Right renal cortex interstitium (tissue), 3 donors: ENCODE measurements at regions not wholly inside any gene's neighbourhood (a gene's known extent, or its start where the extent isn't known, plus 50 kb on each side); places are given as distances from the start of the nearest gene placed in this dataset.

Experiments used
- DNase-seq, 3 donors: peaks; one replicate each; pipeline ENCODE4 v3.0.0-alpha.2; 2013; ENCODE audit warnings: low read depth in 3 of 3, low spot score in 2 of 3

DNA sequence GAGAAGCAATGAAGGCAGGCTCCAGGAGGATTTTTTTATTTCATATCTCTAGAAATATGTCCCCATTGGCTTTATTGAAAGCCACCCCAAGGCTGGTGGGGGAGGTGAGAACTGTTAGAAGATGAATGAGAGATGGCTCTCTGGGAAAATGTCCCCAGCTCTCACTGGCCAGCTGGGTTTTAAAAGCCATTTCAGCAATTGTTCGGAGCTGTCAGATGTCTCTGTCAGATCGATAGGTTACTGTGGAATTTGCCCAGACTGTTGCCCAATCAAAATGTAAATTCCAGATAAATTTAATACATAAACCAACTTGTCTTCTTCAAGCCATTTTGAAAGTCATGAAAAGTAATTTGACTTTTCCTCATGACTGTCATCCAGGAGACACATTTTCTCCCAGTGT, 67.0 kb upstream of the BRINP1 start:
- DNase-seq, result no peak

DNA sequence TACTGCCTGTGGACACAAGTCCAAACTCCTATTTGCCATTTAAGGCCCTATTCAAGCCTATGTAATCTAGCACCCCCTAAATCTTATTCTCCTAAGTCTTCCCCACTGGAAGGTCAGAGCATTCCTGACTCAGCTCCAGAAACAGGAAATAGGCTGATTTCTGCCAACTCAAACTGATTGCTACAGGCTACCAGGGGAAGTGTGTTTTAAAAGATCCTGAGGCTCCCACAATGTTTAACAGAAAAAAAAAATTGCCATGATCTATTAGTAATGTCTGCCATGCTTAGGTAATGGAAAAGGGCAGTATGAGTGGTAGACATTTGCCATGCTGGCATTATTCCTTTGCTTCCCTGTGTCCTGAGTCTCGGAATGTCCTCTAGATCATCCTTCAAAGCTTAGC, 65.8 kb upstream of the BRINP1 start:
- no peak for DNase-seq

DNA sequence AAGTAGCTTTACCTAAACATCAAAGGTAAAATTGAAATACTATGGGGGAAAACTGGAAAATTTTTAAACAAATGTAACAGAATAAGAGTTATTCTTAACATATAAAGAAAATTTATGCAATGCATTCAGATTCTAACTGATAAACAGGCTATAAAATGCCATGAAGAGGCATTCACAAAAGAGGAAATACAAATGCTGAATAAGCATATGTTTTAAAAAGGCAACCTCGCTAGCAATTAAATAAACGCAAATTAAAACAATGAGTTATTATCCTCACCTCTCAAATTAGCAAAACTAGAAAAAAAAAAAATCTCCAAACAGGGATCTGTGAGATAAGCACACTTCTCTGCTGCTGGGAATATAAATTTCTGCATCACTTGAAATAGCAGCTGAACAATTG, 63.2 kb upstream of the BRINP1 start:
- DNase-seq, result no peak

DNA sequence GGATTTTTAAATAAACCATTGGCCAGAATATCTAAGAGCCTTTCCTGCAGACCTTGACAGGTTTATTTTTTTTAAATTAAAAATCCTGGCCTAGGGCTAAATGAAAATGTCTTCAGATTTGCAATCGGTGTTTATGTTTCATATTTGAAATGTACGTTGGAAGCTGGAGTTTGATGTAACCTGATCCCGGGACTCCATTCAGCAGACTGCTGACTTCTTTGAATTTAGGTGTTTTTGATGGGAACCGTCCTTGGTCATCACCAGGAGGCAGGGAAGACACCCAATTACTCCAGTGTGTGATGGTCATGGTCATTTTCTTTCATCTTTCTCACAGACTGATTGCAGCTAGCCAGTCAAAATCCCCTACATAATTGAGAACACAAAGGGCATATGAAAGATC, 60.1 kb upstream of the BRINP1 start:
- no peak for DNase-seq

DNA sequence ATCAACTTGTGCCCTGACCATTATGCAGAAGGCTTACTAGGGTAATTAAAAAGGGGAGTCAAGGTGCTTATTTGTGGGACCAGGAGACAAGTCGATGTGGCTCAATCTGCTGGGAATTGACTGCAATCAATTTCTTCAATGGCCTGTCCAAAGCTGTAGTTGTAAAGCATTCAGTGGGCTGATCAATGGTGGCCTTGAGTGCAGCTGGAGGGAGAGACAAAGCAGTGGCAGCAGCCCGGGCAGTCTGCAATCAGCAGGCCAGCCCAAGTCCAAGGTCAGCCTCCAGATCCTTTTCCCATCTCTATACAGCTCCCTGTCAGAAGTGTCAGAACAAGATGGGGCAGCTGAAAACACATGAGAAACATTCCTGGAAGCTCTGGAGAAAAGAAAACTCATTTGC, 51.0 kb upstream of the BRINP1 start:
- DNase-seq, result no peak
